SH-SY5Y (cell line): ENCODE measurements at regions not wholly inside any gene's neighbourhood (a gene's known extent, or its start where the extent isn't known, plus 50 kb on each side); places are given as distances from the start of the nearest gene placed in this dataset.

Experiments
- GATA2 ChIP-seq: IDR thresholded peaks from 2 replicates; pipeline ENCODE4 v1.6.1; 2011; ENCODE audit warnings: mild to moderate bottlenecking, low read depth, low read length
- GATA3 ChIP-seq: IDR thresholded peaks from 2 replicates; pipeline ENCODE4 v1.6.1; 2011; ENCODE audit warnings: low read depth, mild to moderate bottlenecking, low read length, moderate library complexity

GRCh38 chr16:35564148-35564547, 2104.7 kb downstream of the TP53TG3F start:
- no peak for TF ChIP-seq GATA2
- no peak for TF ChIP-seq GATA3
